ENCODE measurements at regions not wholly inside any gene's neighbourhood (a gene's known extent, or its start where the extent isn't known, plus 50 kb on each side); places are given as distances from the start of the nearest gene placed in this dataset.

- POLR2A ChIA-PET: no interaction called here
- H3K36me3 ChIP-seq (ENCODE audit: control insufficient read depth in 2 of 2, extremely low read depth in 1 of 2, insufficient read depth in 2 of 2, low read length in 2 of 2): no peaks in the 10 kb centered on the region
- CTCF ChIA-PET: interaction anchor here (0.9 to 2.2 kb wide), 3 partner anchors 10 to 319 kb away, joined by 5 to 21 read pairs (median 5); no protein-coding TSS in a partner anchor
- intact Hi-C loops (cut with micrococcal nuclease) (no loop called here), dilution Hi-C loops (cut with MboI; ENCODE audit: extremely low pct_ligation_motif_present, low sequenced_read_pairs) (no loop called here)
- DNase-seq (ENCODE audit: low read depth, low spot score) (no peak), FAIRE-seq (no peak)
- H3K27ac ChIP-seq (ENCODE audit: insufficient read depth, low read depth, low read length): no peak overlapping the region
- H3K79me2 ChIP-seq (ENCODE audit: control insufficient read depth, insufficient read depth, low read length): no peaks in the 10 kb centered on the region
- no peaks in the 10 kb centered on the region for H4K20me1 ChIP-seq (replicated peaks; ENCODE audit: control insufficient read depth, extremely low read depth, insufficient read depth, low read length)
- H3K9me1 ChIP-seq (replicated peaks; ENCODE audit: control insufficient read depth, extremely low read depth, insufficient read depth, low read length): no peaks in the 10 kb centered on the region
- H3K4me1 ChIP-seq (ENCODE audit: control insufficient read depth, extremely low read depth, insufficient read depth, low read length): no peaks in the 10 kb centered on the region
- H3K4me3 ChIP-seq (replicated peaks in 1 of 3; ENCODE audit: insufficient read depth in 1 of 3, low read depth in 1 of 3, low read length in 3 of 3): no peak overlapping the region
- no peak overlapping the region for H3K4me2 ChIP-seq (ENCODE audit: insufficient read depth, low read length)
- H2AFZ ChIP-seq (ENCODE audit: low read depth, low read length): no peak overlapping the region
- BruUV-seq (replicated peaks): no TSS peak
- TF ChIP-seq EZH2 (IDR thresholded peaks at IDR 0.05; ENCODE audit: borderline replicate concordance, low read depth, low read length, severe bottlenecking): no peak
- TF ChIP-seq POLR2A (IDR thresholded peaks at IDR 0.05; ENCODE audit: low read depth, low read length): no peak
- no peak for TF ChIP-seq GATA2 (IDR thresholded peaks at IDR 0.05; ENCODE audit: insufficient read depth, insufficient read length, low read depth, low read length)
- TF ChIP-seq, protein P1, sequence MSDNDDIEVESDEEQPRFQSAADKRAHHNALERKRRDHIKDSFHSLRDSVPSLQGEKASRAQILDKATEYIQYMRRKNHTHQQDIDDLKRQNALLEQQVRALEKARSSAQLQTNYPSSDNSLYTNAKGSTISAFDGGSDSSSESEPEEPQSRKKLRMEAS (IDR thresholded peaks at IDR 0.05; ENCODE audit: insufficient read depth, insufficient read length): no peak
- no peak for TF ChIP-seq JUN (IDR thresholded peaks at IDR 0.05; ENCODE audit: borderline replicate concordance, insufficient read depth, insufficient read length, low read depth)
- no peak for TF ChIP-seq POLR2AphosphoS5 (IDR thresholded peaks at IDR 0.05; ENCODE audit: insufficient read depth, low read depth, low read length)
- TF ChIP-seq FOS (IDR thresholded peaks at IDR 0.05; ENCODE audit: borderline replicate concordance, insufficient read depth, low read length): no peak
- TF ChIP-seq, protein P2, sequence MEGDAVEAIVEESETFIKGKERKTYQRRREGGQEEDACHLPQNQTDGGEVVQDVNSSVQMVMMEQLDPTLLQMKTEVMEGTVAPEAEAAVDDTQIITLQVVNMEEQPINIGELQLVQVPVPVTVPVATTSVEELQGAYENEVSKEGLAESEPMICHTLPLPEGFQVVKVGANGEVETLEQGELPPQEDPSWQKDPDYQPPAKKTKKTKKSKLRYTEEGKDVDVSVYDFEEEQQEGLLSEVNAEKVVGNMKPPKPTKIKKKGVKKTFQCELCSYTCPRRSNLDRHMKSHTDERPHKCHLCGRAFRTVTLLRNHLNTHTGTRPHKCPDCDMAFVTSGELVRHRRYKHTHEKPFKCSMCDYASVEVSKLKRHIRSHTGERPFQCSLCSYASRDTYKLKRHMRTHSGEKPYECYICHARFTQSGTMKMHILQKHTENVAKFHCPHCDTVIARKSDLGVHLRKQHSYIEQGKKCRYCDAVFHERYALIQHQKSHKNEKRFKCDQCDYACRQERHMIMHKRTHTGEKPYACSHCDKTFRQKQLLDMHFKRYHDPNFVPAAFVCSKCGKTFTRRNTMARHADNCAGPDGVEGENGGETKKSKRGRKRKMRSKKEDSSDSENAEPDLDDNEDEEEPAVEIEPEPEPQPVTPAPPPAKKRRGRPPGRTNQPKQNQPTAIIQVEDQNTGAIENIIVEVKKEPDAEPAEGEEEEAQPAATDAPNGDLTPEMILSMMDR (IDR thresholded peaks at IDR 0.05; ENCODE audit: extremely low read depth in 1 of 2, insufficient read depth in 1 of 2, low read depth in 1 of 2, low read length in 2 of 2): no peak
- TF ChIP-seq MYC (IDR thresholded peaks at IDR 0.05; ENCODE audit: low read depth, low read length): no peak
- no peak overlapping the region for H3K9ac ChIP-seq (replicated peaks; ENCODE audit: extremely low read depth, insufficient read depth, low read length)
- H3K9me3 ChIP-seq (replicated peaks; ENCODE audit: control insufficient read depth, insufficient read depth, low read length): no peaks in the 10 kb centered on the region
- H3K27me3 ChIP-seq (ENCODE audit: control insufficient read depth in 2 of 2, insufficient read depth in 2 of 2, low read length in 2 of 2): no peaks in the 10 kb centered on the region
Measured at GRCh38 chr7:25578991-25579777, 350.9 kb upstream of the NPVF start.
